Muscle of leg (tissue), 3 donors: ENCODE measurements at regions not wholly inside any gene's neighbourhood (a gene's known extent, or its start where the extent isn't known, plus 50 kb on each side); places are given as distances from the start of the nearest gene placed in this dataset.
"Not testable (repeated sequence)": the region's sequence is repeated elsewhere in the genome, so short reads cannot be mapped to it uniquely, and the experiment has no call there.

Experiments used
- DNase-seq: peaks from one replicate; pipeline ENCODE4 v3.0.0; 2013
- H3K27ac ChIP-seq: one replicate; pipeline ENCODE4 v1.5.1; 2013; ENCODE audit warnings: mild to moderate bottlenecking, low read length, control low read depth
- H3K27me3 ChIP-seq: one replicate; pipeline ENCODE4 v1.6.1; 2013; ENCODE audit warnings: low read length; ENCODE audit not compliant: control insufficient read depth, insufficient read depth
- H3K36me3 ChIP-seq: one replicate; pipeline ENCODE4 v1.6.1; 2013; ENCODE audit warnings: low read length; ENCODE audit not compliant: control insufficient read depth, insufficient read depth
- H3K4me1 ChIP-seq: one replicate; pipeline ENCODE4 v1.6.1; 2013; ENCODE audit warnings: low read length; ENCODE audit not compliant: control insufficient read depth, insufficient read depth
- H3K4me3 ChIP-seq: one replicate; pipeline ENCODE4 v1.5.1; 2013; ENCODE audit warnings: low read length, control low read depth
- H3K9me3 ChIP-seq: replicated peaks from 2 replicates; pipeline ENCODE4 v1.6.1; 2013; ENCODE audit warnings: low read depth, low read length; ENCODE audit not compliant: control insufficient read depth
- WGBS: methylation state at CpG from one replicate; pipeline ENCODE4 v1.1.5; 2013; ENCODE audit warnings: missing lambda C conversion rate; ENCODE audit not compliant: insufficient coverage; 5-methylcytosine and 5-hydroxymethylcytosine counted together

GRCh38 chr12:87441511-87441910 is 587.7 kb downstream of the C12orf50 start:
- Histone ChIP-seq H3K27me3 (no peaks in the 10 kb centered on the region), H3K9me3 (no peaks in the 10 kb centered on the region), H3K36me3 (no peaks in the 10 kb centered on the region), H3K4me3 (no peak overlapping the region), H3K27ac (no peak overlapping the region), H3K4me1 (no peaks in the 10 kb centered on the region)
- no peak for DNase-seq
- 27% methylated on average over 2 of the region's 3 CpGs for WGBS

DNA sequence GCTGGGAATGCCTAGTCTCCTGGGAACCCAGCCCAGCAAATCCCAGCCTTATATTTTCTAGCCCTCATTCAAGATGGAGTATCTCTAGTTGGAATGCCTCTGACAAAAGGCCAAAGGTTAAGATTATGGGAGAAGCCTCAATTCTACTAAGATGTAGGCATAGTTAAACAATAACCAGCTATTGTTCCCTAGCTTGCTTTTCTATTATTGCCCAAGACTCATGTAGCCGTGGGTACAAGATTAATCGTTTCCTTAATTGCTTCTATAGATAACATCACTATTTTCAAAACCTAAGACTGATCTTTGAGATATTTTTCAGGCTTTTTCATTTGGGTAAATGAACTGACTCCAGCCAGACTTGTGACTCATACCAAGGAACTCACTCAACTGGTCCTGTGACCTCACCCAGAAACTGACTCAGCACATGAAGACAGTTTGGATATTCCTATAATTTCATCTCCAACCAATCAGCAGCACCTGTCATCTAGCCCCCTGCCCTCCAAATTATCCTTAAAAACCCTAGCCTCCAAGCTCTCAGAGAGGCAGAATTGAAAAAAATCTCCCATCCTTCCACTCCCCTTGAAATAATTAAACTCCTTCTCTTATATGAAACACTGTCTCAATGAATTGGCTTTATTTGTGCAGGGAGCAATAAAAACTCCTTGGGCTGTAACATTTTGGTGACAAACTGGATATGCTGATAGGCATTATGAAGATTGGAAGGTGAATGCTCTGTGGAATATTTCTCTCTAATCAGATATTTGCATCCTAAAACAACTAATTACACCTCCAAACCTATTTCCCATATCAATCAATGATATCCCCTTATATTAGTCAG is 589.0 kb downstream of the C12orf50 start:
- no peaks in the 10 kb centered on the region for H3K9me3 ChIP-seq
- H3K27ac ChIP-seq = no peak overlapping the region
- H3K36me3 ChIP-seq = no peaks in the 10 kb centered on the region
- no peak overlapping the region for H3K4me3 ChIP-seq
- no peaks in the 10 kb centered on the region for H3K27me3 ChIP-seq
- WGBS = no CpG with 5 or more reads among the region's 2 CpGs
- no peaks in the 10 kb centered on the region for H3K4me1 ChIP-seq
- no peak for DNase-seq

- Histone ChIP-seq H3K4me1 (no peaks in the 10 kb centered on the region), H3K36me3 (no peaks in the 10 kb centered on the region), H3K9me3 (peaks cover 10% of the 10 kb centered on the region), H3K27ac (no peak overlapping the region), H3K4me3 (no peak overlapping the region), H3K27me3 (no peaks in the 10 kb centered on the region)
- no peak for DNase-seq
Measured at GRCh38 chr12:87430444-87430843, 598.8 kb downstream of the C12orf50 start.

DNA sequence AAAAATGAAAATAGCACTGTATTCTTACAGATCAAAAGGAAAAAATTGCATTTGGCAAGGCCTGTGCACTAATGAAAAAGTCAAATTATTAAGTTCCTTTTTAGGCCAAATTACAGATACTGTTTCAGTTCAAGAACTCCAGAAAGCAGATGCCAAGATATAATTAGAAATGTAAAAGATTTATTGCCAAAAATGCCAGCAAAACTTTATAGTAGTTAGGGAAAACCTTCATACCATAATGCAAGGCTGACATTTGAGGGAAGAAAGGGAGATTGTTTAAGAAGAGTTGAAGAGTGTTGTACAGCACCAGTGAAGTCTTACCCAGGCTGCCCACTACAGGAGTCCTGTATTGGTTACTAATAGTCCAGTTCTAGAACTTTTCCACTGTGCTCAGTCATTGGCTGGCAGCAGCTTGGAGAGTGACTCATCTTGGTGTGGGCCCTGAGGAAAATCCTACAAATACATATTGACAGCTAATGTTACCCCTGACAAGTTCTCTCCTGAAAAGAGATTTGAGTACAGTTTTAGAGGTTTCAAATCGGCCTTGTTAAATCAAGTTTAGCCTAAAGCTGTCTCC is 600.4 kb downstream of the C12orf50 start:
- H3K4me3 ChIP-seq = no peak overlapping the region
- no peaks in the 10 kb centered on the region for H3K36me3 ChIP-seq
- no peak overlapping the region for H3K27ac ChIP-seq
- WGBS = no CpG with 5 or more reads among the region's 1 CpG
- H3K27me3 ChIP-seq = no peaks in the 10 kb centered on the region
- H3K9me3 ChIP-seq = peaks cover 10% of the 10 kb centered on the region
- H3K4me1 ChIP-seq = no peaks in the 10 kb centered on the region
- DNase-seq = no peak

- no peaks in the 10 kb centered on the region for H3K36me3 ChIP-seq
- no peaks in the 10 kb centered on the region for H3K4me1 ChIP-seq
- H3K9me3 ChIP-seq = peaks cover 10% of the 10 kb centered on the region
- no peak for DNase-seq
- H3K27me3 ChIP-seq = no peaks in the 10 kb centered on the region
- WGBS = no CpG with 5 or more reads among the region's 1 CpG
- no peak overlapping the region for H3K4me3 ChIP-seq
- no peak overlapping the region for H3K27ac ChIP-seq
Measured at GRCh38 chr12:87427770-87428169, 601.4 kb downstream of the C12orf50 start.

- no peaks in the 10 kb centered on the region for H3K27me3 ChIP-seq
- no peak for DNase-seq
- WGBS = 93% methylated on average over 2 of the region's 2 CpGs
- H3K27ac ChIP-seq = no peak overlapping the region
- H3K4me1 ChIP-seq = no peaks in the 10 kb centered on the region
- peaks cover 13% of the 10 kb centered on the region for H3K9me3 ChIP-seq
- H3K4me3 ChIP-seq = no peak overlapping the region
- no peaks in the 10 kb centered on the region for H3K36me3 ChIP-seq
Measured at GRCh38 chr12:87425942-87426554, 603.2 kb downstream of the C12orf50 start.

DNA sequence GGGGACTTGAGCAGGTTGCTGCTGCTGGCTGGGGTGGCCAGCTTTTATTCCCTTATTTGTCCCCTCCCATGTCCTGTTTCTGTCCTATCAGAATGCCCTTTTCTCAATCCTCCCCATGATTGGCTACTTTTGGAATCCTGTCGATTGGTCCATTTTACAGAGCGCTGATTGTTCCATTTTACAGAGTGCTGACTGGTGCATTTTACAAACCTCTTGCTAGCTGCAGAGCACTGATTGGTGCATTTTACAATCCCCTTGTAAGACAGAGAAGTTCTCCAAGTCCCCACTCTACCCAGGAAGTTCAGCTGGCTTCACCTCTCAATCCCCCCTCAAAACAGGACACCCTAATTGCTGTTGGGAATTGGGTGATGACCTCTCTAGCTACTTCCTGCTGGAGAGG is 608.0 kb downstream of the C12orf50 start:
- not testable (repeated sequence) for DNase-seq, H3K36me3 ChIP-seq, H3K27me3 ChIP-seq, H3K27ac ChIP-seq, H3K9me3 ChIP-seq, H3K4me1 ChIP-seq, H3K4me3 ChIP-seq
- WGBS = 100% methylated on average over 2 of the region's 2 CpGs

DNA sequence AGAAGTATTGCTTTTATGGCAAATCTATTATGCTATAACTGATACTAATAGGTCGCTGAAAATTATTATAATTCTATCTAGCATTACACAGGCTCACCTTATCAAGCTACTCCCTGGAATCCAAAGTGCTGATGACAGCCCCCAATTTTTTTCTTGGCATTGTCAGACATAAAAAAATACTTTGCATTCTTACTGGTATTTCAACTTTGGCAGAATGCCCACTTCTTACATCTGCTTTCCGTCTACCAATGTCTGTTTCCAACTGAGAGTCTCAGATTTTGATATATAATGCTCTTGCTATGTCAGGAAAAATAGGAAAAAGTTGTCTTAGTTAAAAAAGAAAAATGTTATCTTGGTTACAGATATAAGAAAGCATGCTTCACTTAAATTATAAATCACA is 615.4 kb downstream of the C12orf50 start:
- H3K4me3 ChIP-seq = no peak overlapping the region
- DNase-seq = peak; percentile 68
- no peaks in the 10 kb centered on the region for H3K4me1 ChIP-seq
- H3K27me3 ChIP-seq = no peaks in the 10 kb centered on the region
- H3K36me3 ChIP-seq = no peaks in the 10 kb centered on the region
- WGBS = no CpG with 5 or more reads among the region's 2 CpGs
- H3K9me3 ChIP-seq = no peaks in the 10 kb centered on the region
- H3K27ac ChIP-seq = no peak overlapping the region

DNA sequence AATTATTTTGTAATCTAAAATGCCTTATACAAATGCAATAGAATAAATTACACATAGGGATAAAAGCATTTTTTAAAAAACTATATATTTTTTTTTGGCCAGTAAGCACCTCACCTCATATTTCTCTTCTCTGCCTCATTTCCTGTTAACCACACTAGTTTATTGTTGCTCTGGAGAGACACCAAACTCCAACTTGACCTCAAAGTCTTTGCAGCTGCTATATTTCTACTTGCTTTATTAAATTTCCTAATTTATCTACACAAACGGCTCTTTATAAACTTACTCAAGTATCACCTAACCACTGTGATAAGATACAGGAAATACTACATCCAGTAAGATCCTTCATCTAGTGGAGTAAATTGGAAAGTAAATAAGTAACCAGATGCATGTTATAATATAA is 622.3 kb downstream of the C12orf50 start:
- no peaks in the 10 kb centered on the region for H3K27me3 ChIP-seq
- WGBS = no CpG with 5 or more reads among the region's 1 CpG
- no peaks in the 10 kb centered on the region for H3K36me3 ChIP-seq
- H3K4me3 ChIP-seq = no peak overlapping the region
- H3K27ac ChIP-seq = no peak overlapping the region
- no peaks in the 10 kb centered on the region for H3K9me3 ChIP-seq
- peak; percentile 25 for DNase-seq
- H3K4me1 ChIP-seq = no peaks in the 10 kb centered on the region

GRCh38 chr12:87405918-87406317 is 623.3 kb downstream of the C12orf50 start:
- H3K9me3 ChIP-seq = no peaks in the 10 kb centered on the region
- H3K4me3 ChIP-seq = no peak overlapping the region
- H3K27me3 ChIP-seq = no peaks in the 10 kb centered on the region
- no peak overlapping the region for H3K27ac ChIP-seq
- no peak for DNase-seq
- H3K4me1 ChIP-seq = no peaks in the 10 kb centered on the region
- H3K36me3 ChIP-seq = no peaks in the 10 kb centered on the region
